Aorta (tissue), 5 donors: ENCODE measurements at regions not wholly inside any gene's neighbourhood (a gene's known extent, or its start where the extent isn't known, plus 50 kb on each side); places are given as distances from the start of the nearest gene placed in this dataset.
"Not testable (repeated sequence)": the region's sequence is repeated elsewhere in the genome, so short reads cannot be mapped to it uniquely, and the experiment has no call there.

ENCODE experiments used
- ATAC-seq: fragments of 200-7000 bp; cut with Tn5 transposase; one replicate; pipeline ENCODE4 v1.9.1; 2022; ENCODE audit warnings: moderate library complexity; ENCODE audit not compliant: low FRiP score
- DNase-seq, 2 donors: peaks; one replicate each; pipeline ENCODE4 v3.0.0-alpha.2; 2020
- H3K27ac ChIP-seq, 2 donors: one replicate each; pipeline ENCODE4 v1.5.1; 2013; ENCODE audit warnings: low read length in 2 of 2, mild to moderate bottlenecking in 2 of 2, moderate library complexity in 2 of 2, control low read depth in 1 of 2, inconsistent platforms in 1 of 2, low read depth in 1 of 2
- H3K27me3 ChIP-seq, 2 donors: one replicate each; pipeline ENCODE4 v1.6.1; 2013; ENCODE audit warnings: control low read depth in 1 of 2, low read length in 1 of 2, mild to moderate bottlenecking in 1 of 2, moderate library complexity in 1 of 2; ENCODE audit not compliant: insufficient read depth in 2 of 2, control insufficient read depth in 1 of 2
- H3K36me3 ChIP-seq, 2 donors: one replicate each; pipeline ENCODE4 v1.6.1; 2013; ENCODE audit warnings: control low read depth in 1 of 2, low read length in 1 of 2, mild to moderate bottlenecking in 1 of 2; ENCODE audit not compliant: insufficient read depth in 2 of 2, control insufficient read depth in 1 of 2
- H3K4me1 ChIP-seq, 2 donors: one replicate each; pipeline ENCODE4 v1.6.1; 2013; ENCODE audit warnings: low read length in 2 of 2, control low read depth in 1 of 2, mild to moderate bottlenecking in 1 of 2, moderate library complexity in 1 of 2; ENCODE audit not compliant: insufficient read depth in 2 of 2, control insufficient read depth in 1 of 2
- H3K4me3 ChIP-seq, 2 donors: one replicate each; pipeline ENCODE4 v1.5.1; 2013; ENCODE audit warnings: low read length in 2 of 2, control low read depth in 1 of 2, mild to moderate bottlenecking in 1 of 2
- H3K9me3 ChIP-seq: one replicate; pipeline ENCODE4 v1.6.1; 2013; ENCODE audit warnings: mild to moderate bottlenecking, low read length; ENCODE audit not compliant: control insufficient read depth
- WGBS, 2 donors: extraction: QIAGEN DNeasy Blood & Tissue Kit; methylation state at CpG; one replicate each; pipeline ENCODE4 v1.1.7; 2013; 5-methylcytosine and 5-hydroxymethylcytosine counted together
- intact Hi-C, 2 donors: fragments of 100-400 bp; cut with DNase I; formaldehyde crosslinking; loops; one replicate each; pipeline versions ENCODE4 v1.14.2 to v1.15.0; 2022
- donor health status: healthy with polysubstance abuse.
- donor health status: Bipolar disorder and iron deficiency.
- donor health status: DM: no; HTN: no; CAD: no.
- donor health status: DM: no; HTN: no; CAD: no.
- donor health status: DM: yes; HTN: yes; CAD: no.

GRCh38 chr9:31166516-31166915 is 1217.9 kb upstream of the ACO1 start:
- intact Hi-C loops, result no loop called here
- no peaks in the 10 kb centered on the region for H3K36me3 ChIP-seq
- ATAC-seq (no peak), DNase-seq (no peak)
- H3K4me1 ChIP-seq, result no peaks in the 10 kb centered on the region
- WGBS, 2 donors, result 81 to 82% methylated on average over 4 of the region's 4 CpGs
- no peaks in the 10 kb centered on the region for H3K27me3 ChIP-seq
- no peak overlapping the region for H3K27ac ChIP-seq
- H3K4me3 ChIP-seq, result no peak overlapping the region
- H3K9me3 ChIP-seq, result no peaks in the 10 kb centered on the region

GRCh38 chr9:31168161-31168560 is 1216.3 kb upstream of the ACO1 start:
- Histone ChIP-seq H3K27me3 (no peaks in the 10 kb centered on the region), H3K9me3 (no peaks in the 10 kb centered on the region), H3K27ac (no peak overlapping the region), H3K36me3 (no peaks in the 10 kb centered on the region), H3K4me1 (no peaks in the 10 kb centered on the region), H3K4me3 (no peak overlapping the region)
- intact Hi-C loops, result no loop called here
- no peak for DNase-seq
- no peak for ATAC-seq

GRCh38 chr9:31174681-31175080 is 1209.8 kb upstream of the ACO1 start:
- H3K4me1 ChIP-seq, result no peaks in the 10 kb centered on the region
- H3K9me3 ChIP-seq, result no peaks in the 10 kb centered on the region
- ATAC-seq, result no peak
- no peaks in the 10 kb centered on the region for H3K36me3 ChIP-seq
- intact Hi-C loops, result no loop called here
- WGBS, 2 donors, result 75 to 76% methylated on average over 2 of the region's 2 CpGs
- no peak for DNase-seq
- no peak overlapping the region for H3K27ac ChIP-seq
- no peaks in the 10 kb centered on the region for H3K27me3 ChIP-seq
- H3K4me3 ChIP-seq, result no peak overlapping the region

GRCh38 chr9:31183866-31184265 is 1200.6 kb upstream of the ACO1 start:
- intact Hi-C loops, result no loop called here
- Histone ChIP-seq H3K9me3 (no peaks in the 10 kb centered on the region), H3K4me1 (no peaks in the 10 kb centered on the region), H3K27me3 (no peaks in the 10 kb centered on the region), H3K4me3 (no peak overlapping the region), H3K36me3 (no peaks in the 10 kb centered on the region), H3K27ac (no peak overlapping the region)
- no peak for ATAC-seq
- 85 to 88% methylated on average over 2 of the region's 2 CpGs for WGBS, 2 donors
- DNase-seq, result no peak

GRCh38 chr9:31185831-31186230 is 1198.6 kb upstream of the ACO1 start:
- intact Hi-C loops, result no loop called here
- no peaks in the 10 kb centered on the region for H3K4me1 ChIP-seq

GRCh38 chr9:31188496-31188895 is 1195.9 kb upstream of the ACO1 start:
- WGBS, 2 donors, result 11 to 21% methylated on average over 1 of the region's 1 CpG
- Histone ChIP-seq H3K27ac (no peak overlapping the region), H3K9me3 (no peaks in the 10 kb centered on the region), H3K4me3 (no peak overlapping the region), H3K4me1 (no peaks in the 10 kb centered on the region), H3K27me3 (no peaks in the 10 kb centered on the region), H3K36me3 (no peaks in the 10 kb centered on the region)
- DNase-seq (no peak), ATAC-seq (no peak)
- intact Hi-C loops, result no loop called here

More at GRCh38 chr9:31185831-31186230, 1198.6 kb upstream of the ACO1 start:
- ATAC-seq, result no peak
- no peaks in the 10 kb centered on the region for H3K27me3 ChIP-seq
- no peak overlapping the region for H3K27ac ChIP-seq
- no peaks in the 10 kb centered on the region for H3K9me3 ChIP-seq
- H3K4me3 ChIP-seq, result no peak overlapping the region
- no peak for DNase-seq
- H3K36me3 ChIP-seq, result no peaks in the 10 kb centered on the region

- intact Hi-C loops, result no loop called here
- WGBS, 2 donors, result 75 to 78% methylated on average over 9 of the region's 9 CpGs
- no peak overlapping the region for H3K27ac ChIP-seq
- H3K36me3 ChIP-seq, result no peaks in the 10 kb centered on the region
- H3K27me3 ChIP-seq, result no peaks in the 10 kb centered on the region
- peak in 1 of 2 donors; percentile 17 for DNase-seq
- ATAC-seq, result peak; percentile 33
- H3K4me3 ChIP-seq, result no peak overlapping the region
- no peaks in the 10 kb centered on the region for H3K9me3 ChIP-seq
- no peaks in the 10 kb centered on the region for H3K4me1 ChIP-seq
Observed at GRCh38 chr9:31210978-31211570, 1173.4 kb upstream of the ACO1 start.

GRCh38 chr9:31229976-31230375 is 1154.5 kb upstream of the ACO1 start:
- intact Hi-C loops, ATAC-seq, H3K4me3 ChIP-seq, DNase-seq, H3K27ac ChIP-seq, H3K36me3 ChIP-seq, H3K4me1 ChIP-seq, H3K27me3 ChIP-seq, H3K9me3 ChIP-seq: not testable (repeated sequence)
- 79 to 80% methylated on average over 4 of the region's 4 CpGs for WGBS, 2 donors

GRCh38 chr9:31232485-31232884 is 1152.0 kb upstream of the ACO1 start:
- intact Hi-C loops, result no loop called here
- ATAC-seq, result no peak
- WGBS, 2 donors, result 72 to 79% methylated on average over 3 of the region's 3 CpGs
- Histone ChIP-seq H3K9me3 (peaks cover 2% of the 10 kb centered on the region), H3K27ac (no peak overlapping the region), H3K36me3 (no peaks in the 10 kb centered on the region), H3K4me3 (no peak overlapping the region), H3K27me3 (no peaks in the 10 kb centered on the region), H3K4me1 (no peaks in the 10 kb centered on the region)
- no peak for DNase-seq
